OCI-LY1 (cell line): ENCODE measurements at regions not wholly inside any gene's neighbourhood (a gene's known extent, or its start where the extent isn't known, plus 50 kb on each side); places are given as distances from the start of the nearest gene placed in this dataset.

Source experiments
- H2AFZ ChIP-seq: fragments of 200-600 bp; sonication (generic), shearing (Covaris generic); 2 replicates; pipeline ENCODE4 v1.6.0; 2014; ENCODE audit warnings: antibody characterized with exemption, mild to moderate bottlenecking, low read length
- H3F3A ChIP-seq: fragments of 200-600 bp; sonication (generic), shearing (Covaris generic); 2 replicates; pipeline ENCODE4 v1.6.0; 2014; ENCODE audit warnings: mild to moderate bottlenecking, antibody characterized with exemption, low read length, moderate library complexity; ENCODE audit not compliant: insufficient read depth
- H3K27ac ChIP-seq: fragments of 200-600 bp; sonication (generic); 2 replicates; pipeline ENCODE4 v1.5.1; 2014; ENCODE audit warnings: low read length, mixed run types, mild to moderate bottlenecking, low read depth; ENCODE audit not compliant: poor library complexity, severe bottlenecking
- H3K27me3 ChIP-seq: fragments of 200-600 bp; sonication (generic); 2 replicates; pipeline ENCODE4 v1.6.0; 2014; ENCODE audit warnings: antibody characterized with exemption, mild to moderate bottlenecking, low read length, moderate library complexity; ENCODE audit not compliant: insufficient read depth
- H3K36me3 ChIP-seq: fragments of 200-600 bp; sonication (generic); 2 replicates; pipeline ENCODE4 v1.6.1; 2014; ENCODE audit warnings: mild to moderate bottlenecking, antibody characterized with exemption, low read length, moderate library complexity, mixed read lengths; ENCODE audit not compliant: insufficient read depth
- H3K4me1 ChIP-seq: fragments of 200-600 bp; sonication (generic); 2 replicates; pipeline ENCODE4 v1.5.1; 2014; ENCODE audit warnings: mild to moderate bottlenecking, low read length, moderate library complexity; ENCODE audit not compliant: insufficient read depth, severe bottlenecking
- H3K4me2 ChIP-seq: fragments of 200-600 bp; sonication (generic), shearing (Covaris generic); 2 replicates; pipeline ENCODE4 v1.6.1; 2014; ENCODE audit warnings: low read length
- H3K4me3 ChIP-seq: fragments of 200-600 bp; sonication (generic); 2 replicates; pipeline ENCODE4 v1.5.1; 2014; ENCODE audit warnings: low read length, low read depth, mild to moderate bottlenecking, mixed read lengths; ENCODE audit not compliant: poor library complexity, severe bottlenecking
- H3K79me2 ChIP-seq: fragments of 200-600 bp; shearing (Covaris generic); 2 replicates; pipeline ENCODE4 v1.6.1; 2016; ENCODE audit warnings: mixed run types, low read length, mixed read lengths; ENCODE audit not compliant: insufficient read depth
- H3K9ac ChIP-seq: fragments of 200-600 bp; sonication (generic), shearing (Covaris generic); 2 replicates; pipeline ENCODE4 v1.6.1; 2014; ENCODE audit warnings: mild to moderate bottlenecking, low read length, mixed read lengths
- H3K9me2 ChIP-seq: fragments of 200-600 bp; sonication (generic), shearing (Covaris generic); 2 replicates; pipeline ENCODE4 v1.6.1; 2014; ENCODE audit warnings: low read depth, mild to moderate bottlenecking, low read length, mixed read lengths
- H3K9me3 ChIP-seq: fragments of 200-600 bp; shearing (Covaris generic); 2 replicates; pipeline ENCODE4 v1.6.1; 2014; ENCODE audit warnings: low read length, mixed read lengths
- H4K20me1 ChIP-seq: fragments of 200-600 bp; sonication (generic), shearing (Covaris generic); 2 replicates; pipeline ENCODE4 v1.6.0; 2016; ENCODE audit warnings: mild to moderate bottlenecking, low read length; ENCODE audit not compliant: insufficient read depth
- CTCF ChIP-seq: fragments of 200-600 bp; sonication (generic), shearing (Covaris generic); IDR thresholded peaks from 2 replicates; pipeline ENCODE4 v1.5.1; 2017; ENCODE audit warnings: mild to moderate bottlenecking, antibody characterized with exemption, low read length, moderate library complexity, mixed read lengths
- EZH2 ChIP-seq: fragments of 200-600 bp; sonication (generic), shearing (Covaris generic); IDR thresholded peaks from 2 replicates; pipeline ENCODE4 v1.8.0; 2017; ENCODE audit warnings: borderline replicate concordance, mixed run types, mild to moderate bottlenecking, antibody characterized with exemption, low read length, moderate library complexity, mixed read lengths

DNA sequence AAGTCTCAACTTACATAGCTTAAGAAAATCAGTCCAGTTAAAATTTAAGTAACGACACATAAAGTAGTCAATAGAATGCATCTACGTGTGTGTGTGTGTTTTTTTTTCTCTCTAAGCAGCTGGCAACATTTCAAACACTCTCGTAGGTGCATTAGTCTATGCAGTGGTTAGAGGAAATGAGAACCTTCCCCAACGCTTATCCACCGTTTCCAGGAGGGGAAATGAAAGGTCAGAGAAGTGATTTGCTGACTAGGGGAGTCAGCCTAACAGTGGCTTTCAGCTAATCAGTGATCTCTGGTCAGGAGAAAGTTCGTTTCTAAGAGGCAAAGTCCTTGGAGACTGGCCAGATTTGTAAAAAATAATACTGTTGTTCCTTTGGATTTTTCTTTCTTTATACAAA, 806.6 kb downstream of the C6orf118 start:
- H2AFZ ChIP-seq: no peak overlapping the region
- H3K79me2 ChIP-seq: no peaks in the 10 kb centered on the region
- H3K4me3 ChIP-seq: no peak overlapping the region
- no peaks in the 10 kb centered on the region for H3K9me3 ChIP-seq
- H3F3A ChIP-seq: no peaks in the 10 kb centered on the region
- peaks cover 3% of the 10 kb centered on the region for H3K4me1 ChIP-seq
- H3K27ac ChIP-seq: no peak overlapping the region
- no peak overlapping the region for H3K4me2 ChIP-seq
- no peaks in the 10 kb centered on the region for H3K36me3 ChIP-seq
- H3K9ac ChIP-seq: no peak overlapping the region
- H4K20me1 ChIP-seq: no peaks in the 10 kb centered on the region
- H3K9me2 ChIP-seq: no peaks in the 10 kb centered on the region
- TF ChIP-seq CTCF (no peak), EZH2 (no peak)
- no peaks in the 10 kb centered on the region for H3K27me3 ChIP-seq

- Histone ChIP-seq H3K9ac (no peak overlapping the region), H3F3A (no peaks in the 10 kb centered on the region), H3K36me3 (no peaks in the 10 kb centered on the region), H3K9me2 (no peaks in the 10 kb centered on the region), H3K4me1 (no peaks in the 10 kb centered on the region), H3K4me2 (no peak overlapping the region), H4K20me1 (no peaks in the 10 kb centered on the region), H3K27me3 (no peaks in the 10 kb centered on the region), H3K27ac (no peak overlapping the region), H3K9me3 (no peaks in the 10 kb centered on the region), H2AFZ (no peak overlapping the region), H3K4me3 (no peak overlapping the region), H3K79me2 (no peaks in the 10 kb centered on the region)
- TF ChIP-seq EZH2 (no peak), CTCF (no peak)
Observed at GRCh38 chr6:164495882-164496495, 813.4 kb downstream of the C6orf118 start.

- Histone ChIP-seq H3K4me3 (no peak overlapping the region), H3K9me2 (no peaks in the 10 kb centered on the region), H3K79me2 (no peaks in the 10 kb centered on the region), H3K36me3 (no peaks in the 10 kb centered on the region), H3K4me1 (no peaks in the 10 kb centered on the region), H3K4me2 (no peak overlapping the region), H4K20me1 (no peaks in the 10 kb centered on the region), H3K9ac (no peak overlapping the region), H2AFZ (no peak overlapping the region), H3K27ac (no peak overlapping the region), H3K27me3 (no peaks in the 10 kb centered on the region), H3K9me3 (no peaks in the 10 kb centered on the region), H3F3A (no peaks in the 10 kb centered on the region)
- TF ChIP-seq EZH2 (no peak), CTCF (no peak)
Observed at GRCh38 chr6:164478426-164478825, 831.0 kb downstream of the C6orf118 start.
